HG02763 (cell line): ENCODE measurements at regions not wholly inside any gene's neighbourhood (a gene's known extent, or its start where the extent isn't known, plus 50 kb on each side); places are given as distances from the start of the nearest gene placed in this dataset.
"Not testable (repeated sequence)": the region's sequence is repeated elsewhere in the genome, so short reads cannot be mapped to it uniquely, and the experiment has no call there.

Experiments used
- ATAC-seq: cut with Tn5 transposase; IDR thresholded peaks from one replicate; pipeline ENCODE4 v1.9.1; 2021; ENCODE audit warnings: mild to moderate bottlenecking, moderate library complexity; ENCODE audit not compliant: unreplicated experiment

DNA sequence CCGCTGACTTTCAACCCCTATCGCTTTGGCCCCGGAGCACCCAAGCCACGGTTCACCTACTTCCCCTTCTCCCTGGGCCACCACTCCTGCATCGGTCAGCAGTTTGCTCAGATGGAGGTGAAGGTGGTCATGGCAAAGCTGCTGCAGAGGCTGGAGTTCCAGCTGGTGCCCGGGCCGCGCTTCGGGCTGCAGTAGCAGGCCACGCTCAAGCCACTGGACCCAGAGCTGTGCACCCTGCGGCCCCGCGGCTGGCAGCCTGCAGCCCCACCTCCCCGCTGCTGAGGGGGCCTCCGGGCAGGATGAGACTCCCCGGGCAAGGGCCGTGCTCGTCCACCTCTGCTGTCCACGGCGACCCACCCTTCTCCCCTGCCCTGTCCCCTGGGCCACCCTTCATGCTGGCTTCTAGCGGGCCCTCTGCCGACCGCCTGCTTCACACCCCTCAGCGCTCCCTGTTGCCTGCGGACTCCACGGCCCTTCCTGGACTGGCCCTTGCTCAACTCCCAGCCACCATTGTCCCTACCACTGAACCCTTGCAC is 92.2 kb upstream of the TRABD2B start:
- ATAC-seq, result no peak

DNA sequence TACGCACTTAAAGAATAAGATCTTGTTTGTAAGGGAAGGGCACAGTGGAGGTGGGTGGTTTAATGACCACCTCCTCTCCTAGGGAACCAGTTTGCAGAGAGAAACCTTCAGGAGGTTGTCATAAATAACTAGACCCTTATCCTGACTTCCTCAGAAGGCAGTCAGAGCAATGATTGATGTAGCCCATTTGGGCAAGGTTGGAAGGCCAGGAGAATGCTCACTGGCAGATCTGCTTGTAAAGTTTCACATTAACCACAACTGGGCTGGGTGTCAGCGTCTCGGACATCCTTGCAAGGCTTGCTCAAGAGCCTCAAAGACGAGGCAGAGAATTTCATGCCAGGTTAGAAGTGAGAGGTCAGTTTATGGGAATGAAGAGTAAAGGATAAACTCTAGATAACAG is 87.6 kb upstream of the TRABD2B start:
- ATAC-seq, result no peak

DNA sequence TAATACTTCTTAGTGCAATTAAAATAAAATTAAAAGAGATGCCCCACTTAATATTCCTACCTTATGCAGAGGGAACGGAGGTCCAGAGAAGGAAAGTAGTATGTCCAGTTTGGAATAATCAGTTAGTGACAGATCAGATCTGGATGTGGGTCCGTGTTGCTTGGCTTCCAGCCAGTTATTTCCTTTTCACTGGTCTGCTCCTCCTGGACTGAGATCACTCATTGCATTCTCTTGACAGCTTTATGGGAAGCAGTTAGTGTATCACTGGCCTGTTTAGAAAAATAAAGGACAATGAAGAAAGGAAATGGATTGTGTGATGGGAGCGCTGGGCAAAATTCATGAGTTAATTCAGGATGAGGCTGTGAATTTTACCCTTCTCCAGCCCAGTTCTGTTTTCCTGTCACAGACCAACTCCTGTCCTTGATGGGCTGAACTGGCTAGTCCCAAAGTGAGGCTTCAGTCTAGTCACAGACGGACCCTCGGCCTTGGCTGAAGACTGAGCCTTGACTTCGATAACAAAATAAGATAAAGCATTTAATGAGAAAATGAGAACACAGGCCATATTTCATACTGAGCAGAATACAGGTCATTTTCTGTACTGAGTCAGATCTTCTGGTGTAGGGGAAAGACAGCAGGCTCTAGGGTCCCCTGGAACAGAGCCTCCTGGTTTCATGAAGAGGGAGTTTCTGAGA is 85.2 kb upstream of the TRABD2B start:
- no peak for ATAC-seq

DNA sequence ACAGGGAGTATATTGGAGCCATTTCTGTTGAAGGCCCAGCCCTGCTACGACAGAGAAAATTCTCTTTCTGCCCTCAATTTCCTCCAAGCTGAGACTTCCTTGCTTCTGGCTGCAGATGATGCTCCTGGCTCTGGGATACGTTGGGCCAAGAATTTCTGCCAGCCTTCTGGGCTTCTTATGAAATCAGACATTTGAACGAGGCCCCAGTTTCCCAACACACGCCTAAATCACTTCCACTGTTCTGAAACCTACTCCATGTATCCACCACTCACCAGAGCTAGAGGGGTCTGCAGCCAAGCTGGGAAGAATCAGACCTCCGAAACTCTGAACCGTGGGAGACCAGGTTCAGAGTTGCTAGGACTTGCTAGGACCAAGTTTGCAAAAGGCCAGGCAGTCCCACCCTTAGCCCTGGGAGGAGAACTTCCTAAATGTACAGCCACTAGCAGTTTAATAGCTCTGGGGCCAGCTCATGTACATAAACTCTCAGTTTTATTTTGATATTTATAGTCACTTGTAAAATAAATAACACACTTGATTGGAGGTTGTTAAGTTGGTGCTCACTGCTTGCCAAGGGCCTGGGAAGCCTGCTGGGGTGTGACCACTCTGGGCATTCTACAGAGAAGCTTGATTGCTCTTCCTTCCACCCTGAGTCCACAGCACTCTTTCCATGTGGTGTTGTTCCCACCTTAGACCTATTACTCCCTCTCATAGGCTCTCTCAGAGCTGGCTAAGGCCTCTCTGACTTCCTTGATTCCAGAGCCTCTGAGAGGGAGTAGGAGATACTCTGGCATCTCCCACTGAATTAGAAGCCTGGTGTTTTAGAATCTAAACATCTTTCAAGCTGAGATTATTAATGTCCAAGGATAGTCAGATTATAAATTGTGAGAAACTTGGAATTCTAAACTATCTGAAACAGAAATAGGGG is 83.4 kb upstream of the TRABD2B start:
- ATAC-seq, result no peak

DNA sequence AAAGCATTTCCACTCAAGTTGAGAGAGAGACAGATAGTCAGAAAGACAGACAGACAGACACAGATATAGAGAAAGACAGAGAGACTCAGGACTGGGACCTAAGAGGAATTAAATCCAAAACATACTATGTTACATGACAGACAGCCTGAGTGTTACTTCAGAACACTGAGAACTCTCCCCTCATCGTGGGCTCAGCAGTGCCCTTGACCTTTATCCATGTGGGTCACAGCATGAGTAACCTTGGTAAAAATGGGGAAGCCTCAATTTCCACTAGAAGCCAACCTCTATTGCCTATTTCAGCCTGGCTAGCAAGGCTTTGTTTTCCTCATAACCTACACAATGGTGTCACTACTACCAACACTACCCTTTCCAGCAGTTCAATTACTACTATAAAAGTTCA is 81.9 kb upstream of the TRABD2B start:
- no peak for ATAC-seq

DNA sequence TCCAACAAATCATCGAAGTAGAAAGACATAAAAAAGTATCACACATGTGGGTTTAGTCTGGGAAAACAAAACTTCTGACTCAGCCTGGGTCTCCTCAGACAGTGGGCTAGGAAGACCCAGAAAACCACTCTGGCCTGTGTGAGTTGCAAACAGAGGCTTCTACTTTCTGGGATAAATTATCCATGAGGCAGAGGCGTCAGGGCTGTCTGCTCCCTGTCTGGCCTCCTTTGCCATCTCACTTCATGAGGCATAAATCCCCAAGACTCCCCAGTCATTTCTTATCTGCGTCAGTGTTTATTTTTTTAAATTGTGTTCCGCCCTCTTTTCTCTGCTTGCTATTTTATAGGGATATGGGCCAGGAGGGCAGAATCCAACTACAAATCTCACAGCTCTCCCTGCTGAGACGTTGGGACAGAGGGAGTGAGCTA is 80.6 kb upstream of the TRABD2B start:
- no peak for ATAC-seq

DNA sequence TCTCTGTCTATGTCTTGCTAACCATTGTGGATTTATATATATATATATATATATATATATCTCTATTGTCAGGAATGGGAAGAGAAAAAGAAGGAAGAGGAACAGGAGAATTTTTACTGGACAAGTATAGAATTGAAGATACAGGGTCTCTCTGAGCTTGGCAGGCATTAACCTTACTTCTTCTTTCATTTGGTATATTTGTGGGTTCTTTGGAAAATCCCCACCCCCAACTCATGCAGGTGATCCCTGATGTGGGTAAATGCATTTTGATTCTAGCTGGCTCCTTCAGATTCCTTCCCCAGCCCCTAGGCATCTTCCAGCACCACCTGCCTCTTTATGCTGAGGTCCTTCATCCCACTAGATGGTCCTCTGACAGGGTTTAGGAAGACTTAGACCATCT is 78.8 kb upstream of the TRABD2B start:
- no peak for ATAC-seq

DNA sequence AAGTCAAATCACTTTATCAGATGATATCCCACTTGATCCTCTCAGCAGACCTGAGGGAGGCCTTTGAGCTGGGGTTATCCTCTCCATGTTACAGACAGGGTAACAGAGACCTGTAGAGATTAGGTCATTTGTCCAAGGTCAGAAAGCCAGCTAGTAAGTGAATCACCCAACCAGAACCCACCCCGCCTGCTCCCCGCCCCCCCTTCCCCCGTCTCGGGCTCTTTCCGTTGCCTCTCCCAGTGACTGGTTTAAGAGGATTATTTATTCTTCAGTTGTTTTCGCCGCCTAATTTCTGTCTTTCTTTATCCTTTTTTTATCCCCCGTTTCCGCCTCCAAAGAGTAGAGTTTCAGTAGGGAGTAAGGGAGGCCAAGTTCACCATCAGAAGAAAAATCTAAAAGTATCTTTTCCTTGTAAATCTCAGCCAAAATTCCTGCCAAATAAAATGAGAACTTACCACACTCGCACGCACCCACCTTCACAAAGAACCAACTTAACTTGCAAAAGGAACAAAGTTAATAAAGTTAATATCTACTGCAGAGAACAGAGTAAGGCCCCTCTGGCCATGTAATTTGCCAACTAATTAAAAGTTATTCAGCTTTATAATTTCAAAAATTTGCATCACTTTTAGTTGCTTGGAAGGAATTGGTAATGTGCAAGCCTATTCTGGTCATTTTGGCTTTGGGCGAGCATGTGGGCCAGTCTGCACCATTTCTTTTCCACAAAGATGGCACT is 76.8 kb upstream of the TRABD2B start:
- no peak for ATAC-seq

DNA sequence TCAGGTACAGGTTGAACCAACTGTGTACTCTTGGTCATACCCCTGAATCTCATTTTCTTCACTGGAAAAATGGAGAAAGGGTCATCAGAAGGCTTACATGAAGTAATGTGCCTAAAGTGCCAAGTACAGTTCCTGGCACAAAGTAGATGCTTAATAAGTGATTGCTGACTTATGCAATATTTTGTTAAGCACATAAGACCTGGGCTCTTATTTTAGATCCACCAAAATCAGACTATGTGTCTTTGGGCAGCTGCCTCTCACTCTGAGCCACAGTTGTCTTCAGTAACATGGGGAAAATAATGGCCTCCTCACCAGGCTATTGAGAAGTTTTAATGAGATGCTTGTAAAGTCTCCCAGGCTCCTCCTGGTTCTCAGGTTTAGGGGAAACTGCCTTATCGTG is 74.3 kb upstream of the TRABD2B start:
- no peak for ATAC-seq

DNA sequence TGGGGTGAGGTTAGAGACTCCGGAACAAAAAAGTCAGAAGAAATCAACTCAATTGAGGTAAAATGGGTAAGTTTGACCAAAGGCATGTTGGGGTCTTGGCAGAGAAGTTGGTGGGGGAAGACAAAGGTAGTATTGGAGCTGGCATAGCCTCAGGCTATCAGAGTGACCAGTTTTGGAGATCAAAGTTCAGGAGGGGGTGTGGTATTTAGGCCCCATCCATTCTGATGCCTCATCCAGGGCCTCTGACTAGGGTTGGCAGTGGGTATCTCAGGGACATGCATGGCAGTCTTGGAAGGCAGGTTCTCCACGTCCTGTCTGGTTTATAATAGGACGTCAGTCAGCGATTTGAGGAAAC is 73.2 kb upstream of the TRABD2B start:
- ATAC-seq, result no peak

DNA sequence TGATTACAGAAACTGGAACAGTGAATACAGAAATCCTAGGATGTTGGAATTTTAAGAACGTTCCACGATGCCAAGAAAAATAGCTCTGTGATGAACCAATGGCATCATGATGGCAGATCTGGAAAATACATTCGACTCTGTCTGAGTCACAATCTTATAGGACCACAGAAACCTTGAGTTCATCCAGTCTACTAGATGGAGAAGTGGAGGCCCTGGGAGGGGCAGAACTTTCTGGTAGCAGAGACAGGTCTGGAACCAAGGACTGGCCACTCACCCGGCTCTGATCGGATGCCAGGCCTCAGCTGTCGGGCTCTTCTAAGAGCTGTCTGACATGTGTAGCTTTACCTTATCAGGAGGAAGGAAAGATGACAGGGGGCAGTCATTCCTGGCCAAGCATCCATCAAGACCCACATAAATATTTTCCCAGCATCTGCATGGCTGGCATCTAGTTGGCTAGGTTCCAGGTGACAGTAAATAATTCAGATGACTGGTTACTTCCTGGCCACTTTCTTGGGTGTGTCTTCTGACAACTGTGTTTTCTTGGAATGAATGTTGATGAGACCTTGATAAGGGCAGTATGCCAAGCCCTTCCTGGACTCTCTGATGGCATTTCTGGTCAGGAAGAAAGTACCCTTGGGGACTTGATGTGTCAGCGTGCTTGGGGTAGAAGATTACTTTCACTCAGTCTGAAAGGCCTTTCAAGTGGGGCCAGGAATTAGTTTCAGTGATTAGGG is 72.6 kb upstream of the TRABD2B start:
- ATAC-seq, result no peak

DNA sequence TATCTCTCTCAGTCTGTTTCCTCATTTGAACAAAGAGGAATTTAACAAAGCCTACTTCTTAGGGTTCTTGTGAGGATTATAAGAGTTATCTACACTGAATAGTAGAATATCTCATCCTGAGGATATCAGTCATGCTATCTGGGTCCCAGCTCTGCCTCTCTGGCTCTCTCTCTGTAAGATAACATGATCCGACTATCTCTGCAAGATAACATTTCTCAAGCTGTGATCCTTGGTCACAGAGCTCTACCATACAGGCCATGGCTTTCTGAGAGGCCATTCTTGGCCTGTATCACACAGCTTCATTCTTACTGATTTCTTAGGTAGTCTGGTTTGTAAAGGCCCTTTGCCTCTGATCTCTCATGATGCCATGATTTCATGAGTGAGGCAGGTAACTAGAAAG is 71.0 kb upstream of the TRABD2B start:
- no peak for ATAC-seq

DNA sequence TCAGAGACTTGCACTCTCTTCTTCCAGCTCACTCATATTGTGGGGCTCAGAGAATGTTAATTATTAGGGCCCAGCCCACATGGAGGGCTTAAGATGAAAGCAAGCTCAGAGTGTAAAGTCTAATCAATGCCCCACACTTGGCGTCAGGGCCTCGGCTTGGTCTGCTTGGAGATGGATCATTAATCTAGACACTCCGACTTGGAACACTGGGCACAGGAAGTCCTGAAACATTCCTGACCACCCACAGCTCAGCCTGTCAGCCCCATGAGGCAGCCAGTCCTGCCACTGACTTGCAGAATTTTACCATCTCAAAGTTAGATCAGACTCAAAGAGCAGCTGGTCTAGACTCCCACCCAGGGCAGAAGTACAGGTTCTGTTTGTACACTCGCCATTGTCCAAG is 69.8 kb upstream of the TRABD2B start:
- no peak for ATAC-seq

DNA sequence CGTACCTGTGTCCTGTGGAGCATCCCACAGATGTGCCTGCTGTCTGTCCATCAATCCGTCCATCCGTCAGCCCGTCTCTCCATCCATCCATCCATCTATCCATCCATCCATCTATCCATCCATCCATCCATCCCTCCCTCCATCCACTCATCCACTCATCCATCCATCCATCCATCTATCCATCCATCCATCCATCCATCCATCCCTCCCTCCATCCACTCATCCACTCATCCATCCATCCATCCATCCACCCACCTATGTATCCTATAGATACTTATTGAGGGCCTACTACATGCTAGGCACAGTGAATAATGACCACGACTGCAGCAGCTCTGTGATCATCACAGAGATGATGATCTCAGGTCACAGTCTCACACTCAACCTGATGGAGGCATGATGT is 67.5 kb upstream of the TRABD2B start:
- ATAC-seq, result not testable (repeated sequence)

DNA sequence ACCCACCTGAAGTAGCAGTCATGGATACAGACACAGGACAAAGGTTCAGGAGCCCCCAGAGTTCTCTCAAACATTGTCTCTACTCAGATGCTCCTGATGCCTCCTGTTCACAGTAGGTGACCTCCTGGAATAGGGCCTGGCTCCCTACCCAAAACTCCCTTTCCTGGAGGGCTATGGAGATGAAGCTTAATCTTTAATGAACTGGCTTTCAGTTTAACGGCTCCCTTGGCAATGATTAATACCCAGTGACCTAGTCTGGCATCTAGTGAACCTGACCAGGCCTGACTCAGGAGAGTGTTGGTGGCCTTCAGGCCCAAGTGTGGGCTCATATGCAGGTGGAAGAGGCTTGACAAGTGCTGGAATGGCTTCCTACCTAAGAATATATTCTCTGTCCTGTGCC is 65.2 kb upstream of the TRABD2B start:
- ATAC-seq, result no peak

DNA sequence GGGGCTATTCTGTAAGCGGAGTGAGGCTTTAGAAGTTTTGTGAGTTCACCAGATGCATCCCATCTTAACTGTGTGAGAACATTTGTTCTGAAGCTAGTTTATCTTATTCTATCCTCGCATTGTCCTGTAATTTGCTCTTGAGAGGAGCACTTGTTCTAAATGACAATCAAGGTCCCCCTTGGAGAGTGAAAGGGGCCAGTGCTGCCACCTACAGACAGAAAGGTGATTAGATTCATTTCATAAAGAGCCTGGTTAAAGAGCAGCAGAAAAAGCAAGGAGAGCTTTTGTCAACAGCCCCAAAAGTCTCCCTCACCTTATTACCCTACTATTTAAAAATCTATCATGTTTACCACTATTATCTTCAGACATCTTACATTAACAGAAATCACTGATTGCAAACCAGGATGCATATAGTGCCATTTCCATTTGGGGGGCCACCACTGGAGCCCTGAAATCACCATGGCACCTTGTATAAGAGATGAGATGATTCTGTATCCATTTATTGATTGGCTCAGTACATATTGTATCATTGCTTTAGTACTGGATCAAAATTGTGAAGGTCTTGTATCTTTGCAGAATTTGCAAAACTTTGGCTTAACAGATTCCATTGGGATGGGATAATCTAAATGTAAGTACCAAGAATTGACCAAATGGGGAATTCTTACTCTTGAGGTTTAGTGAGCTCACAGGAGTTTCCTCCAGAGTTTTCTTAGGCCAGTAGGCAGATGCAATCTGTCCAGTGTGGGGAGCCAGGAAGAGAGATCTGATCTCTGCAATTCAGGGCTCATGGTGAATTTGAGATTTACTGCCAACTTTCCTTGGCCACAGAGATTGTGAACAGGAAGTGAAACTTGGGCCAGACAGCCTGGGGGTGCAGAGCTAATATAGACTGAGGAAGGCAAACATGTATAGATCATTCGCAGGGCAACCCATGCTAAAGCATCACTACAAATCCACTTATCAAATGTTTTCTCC is 64.3 kb upstream of the TRABD2B start:
- ATAC-seq, result peak; percentile 64

DNA sequence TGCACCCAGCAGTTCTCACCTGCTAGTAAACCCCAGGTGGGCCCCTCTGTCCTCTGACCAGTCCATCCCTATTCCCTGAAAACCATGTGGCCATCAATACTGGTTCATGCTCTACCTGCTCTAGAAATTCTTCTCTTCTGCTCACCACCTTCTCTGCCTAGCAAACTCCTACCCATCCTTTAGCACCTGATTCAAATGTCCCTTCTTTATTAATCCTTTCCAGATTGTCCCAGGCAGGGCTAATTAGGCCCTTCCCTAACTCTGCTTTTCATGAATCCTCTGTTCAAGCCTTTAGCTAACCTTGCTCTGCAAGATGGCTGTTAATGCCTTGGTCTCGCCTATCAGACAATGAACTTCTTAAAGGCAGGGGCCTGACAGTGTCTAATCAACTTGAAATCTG is 62.1 kb upstream of the TRABD2B start:
- no peak for ATAC-seq

DNA sequence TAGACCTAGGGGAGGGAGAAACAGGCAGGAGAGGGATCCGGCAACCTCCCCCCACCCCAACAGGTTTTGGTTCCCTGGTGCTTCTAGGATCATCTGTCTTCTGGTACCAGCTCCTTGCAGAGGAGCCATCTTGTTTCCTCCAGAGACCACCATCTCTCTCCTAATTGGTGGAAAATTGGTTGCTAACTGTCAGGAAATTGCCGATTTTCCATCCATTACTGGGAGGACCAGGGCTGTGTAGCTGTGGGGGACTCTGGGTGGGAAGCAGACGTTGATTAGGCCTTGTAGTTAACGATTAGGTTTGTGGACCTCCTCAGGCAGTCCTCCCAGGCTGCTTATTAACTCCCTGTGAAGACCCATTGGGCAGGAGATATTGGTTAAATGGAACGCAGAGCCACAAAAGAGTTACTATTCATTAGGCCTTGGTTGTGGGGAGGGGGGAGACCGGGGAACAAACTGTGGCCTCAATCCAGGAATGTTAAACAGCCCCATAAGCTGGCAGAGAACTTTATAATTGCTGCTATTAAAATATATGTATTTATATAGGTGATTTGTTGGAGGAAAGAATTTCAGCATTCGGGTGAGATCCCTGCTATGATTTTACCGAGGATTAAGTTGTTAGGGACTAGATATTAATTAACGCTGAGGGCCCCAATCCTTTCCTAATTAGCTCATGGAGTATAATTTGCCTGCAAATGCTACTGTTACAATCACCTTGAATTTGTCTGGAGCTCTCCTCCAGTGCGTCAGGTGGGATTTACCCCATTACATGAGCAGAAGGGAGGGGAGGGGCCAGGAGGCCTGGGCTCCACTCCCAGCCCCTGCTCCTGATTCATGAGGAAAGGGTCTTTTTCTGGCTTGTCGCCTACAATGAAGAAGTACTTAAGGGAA is 61.2 kb upstream of the TRABD2B start:
- ATAC-seq, result no peak

DNA sequence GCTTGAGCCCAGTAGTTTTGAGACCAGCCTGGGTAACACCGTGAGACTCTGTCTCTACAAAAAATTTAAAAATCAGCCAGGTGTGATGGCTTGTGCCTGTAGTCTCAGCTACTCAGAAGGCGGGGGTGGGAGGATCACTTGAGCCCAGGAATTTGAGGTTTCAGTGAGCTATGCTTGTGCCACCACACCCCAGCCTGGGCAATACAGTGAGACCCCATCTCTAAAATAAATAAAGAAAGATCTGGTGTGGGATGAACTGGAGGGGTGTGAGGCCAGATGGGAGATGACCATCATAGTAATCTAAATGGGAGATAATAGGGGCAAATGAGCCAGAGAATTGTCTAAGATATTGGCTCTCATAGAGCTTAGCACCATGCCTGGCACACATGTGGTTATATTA is 60.1 kb upstream of the TRABD2B start:
- no peak for ATAC-seq
